ENCODE measurements at regions not wholly inside any gene's neighbourhood (a gene's known extent, or its start where the extent isn't known, plus 50 kb on each side); places are given as distances from the start of the nearest gene placed in this dataset.

DNA sequence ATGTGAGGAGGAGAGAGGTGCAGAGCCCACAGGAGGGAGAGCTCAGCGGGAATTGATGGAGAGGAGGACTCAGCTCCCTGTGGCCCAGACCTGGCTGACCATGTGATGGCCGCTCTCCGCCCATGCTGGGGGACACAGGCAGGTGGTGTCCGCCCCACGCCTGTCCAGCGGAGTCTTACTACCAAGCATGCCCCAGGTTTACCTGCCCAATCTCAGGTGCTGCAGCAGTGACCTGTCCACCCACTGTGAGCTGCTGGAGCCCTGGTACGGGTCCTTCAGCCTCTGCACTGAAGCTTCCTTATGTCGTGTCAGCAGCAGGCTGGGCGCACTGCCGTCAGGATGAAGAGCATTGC is 170.8 kb downstream of the RTP5 start:
- H3K36me3 ChIP-seq (ENCODE audit: control insufficient read depth, insufficient read depth, low read length): no peaks in the 10 kb centered on the region
- H4K20me1 ChIP-seq (ENCODE audit: control insufficient read depth, extremely low read depth, insufficient read depth, low read length): no peaks in the 10 kb centered on the region
- H3K79me2 ChIP-seq (ENCODE audit: control insufficient read depth, insufficient read depth, low read length): no peaks in the 10 kb centered on the region
- no peaks in the 10 kb centered on the region for H3K4me1 ChIP-seq (ENCODE audit: control insufficient read depth, extremely low read depth, insufficient read depth, low read length)
- H3K9ac ChIP-seq (ENCODE audit: insufficient read depth, low read length): no peak overlapping the region
- no peak overlapping the region for H3K27ac ChIP-seq (ENCODE audit: insufficient read depth, low read length)
- no peak overlapping the region for H2AFZ ChIP-seq (ENCODE audit: low read length)
- peaks cover 12% of the 10 kb centered on the region for H3K27me3 ChIP-seq (ENCODE audit: control insufficient read depth, insufficient read depth, low read length)
- TF ChIP-seq, protein P1, sequence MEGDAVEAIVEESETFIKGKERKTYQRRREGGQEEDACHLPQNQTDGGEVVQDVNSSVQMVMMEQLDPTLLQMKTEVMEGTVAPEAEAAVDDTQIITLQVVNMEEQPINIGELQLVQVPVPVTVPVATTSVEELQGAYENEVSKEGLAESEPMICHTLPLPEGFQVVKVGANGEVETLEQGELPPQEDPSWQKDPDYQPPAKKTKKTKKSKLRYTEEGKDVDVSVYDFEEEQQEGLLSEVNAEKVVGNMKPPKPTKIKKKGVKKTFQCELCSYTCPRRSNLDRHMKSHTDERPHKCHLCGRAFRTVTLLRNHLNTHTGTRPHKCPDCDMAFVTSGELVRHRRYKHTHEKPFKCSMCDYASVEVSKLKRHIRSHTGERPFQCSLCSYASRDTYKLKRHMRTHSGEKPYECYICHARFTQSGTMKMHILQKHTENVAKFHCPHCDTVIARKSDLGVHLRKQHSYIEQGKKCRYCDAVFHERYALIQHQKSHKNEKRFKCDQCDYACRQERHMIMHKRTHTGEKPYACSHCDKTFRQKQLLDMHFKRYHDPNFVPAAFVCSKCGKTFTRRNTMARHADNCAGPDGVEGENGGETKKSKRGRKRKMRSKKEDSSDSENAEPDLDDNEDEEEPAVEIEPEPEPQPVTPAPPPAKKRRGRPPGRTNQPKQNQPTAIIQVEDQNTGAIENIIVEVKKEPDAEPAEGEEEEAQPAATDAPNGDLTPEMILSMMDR (conservative IDR thresholded peaks at IDR 0.05 in 1 of 2, IDR thresholded peaks at IDR 0.05 in 1 of 2; ENCODE audit: low read depth in 1 of 2, low read length in 2 of 2): no peak
- TF ChIP-seq EZH2 (IDR thresholded peaks at IDR 0.05; ENCODE audit: low read length, missing control alignments): no peak
- no peak overlapping the region for H3K4me3 ChIP-seq (replicated peaks in 1 of 4; ENCODE audit: control extremely low read depth in 1 of 4, insufficient read depth in 1 of 4, low read depth in 3 of 4, low read length in 4 of 4)
- H3K9me3 ChIP-seq (ENCODE audit: control insufficient read depth, insufficient read depth, low read depth, low read length): no peaks in the 10 kb centered on the region
- DNase-seq (ENCODE audit: low read depth in 2 of 2): no peak
- H3K4me2 ChIP-seq (ENCODE audit: extremely low read depth, insufficient read depth, low read length): no peak overlapping the region

DNA sequence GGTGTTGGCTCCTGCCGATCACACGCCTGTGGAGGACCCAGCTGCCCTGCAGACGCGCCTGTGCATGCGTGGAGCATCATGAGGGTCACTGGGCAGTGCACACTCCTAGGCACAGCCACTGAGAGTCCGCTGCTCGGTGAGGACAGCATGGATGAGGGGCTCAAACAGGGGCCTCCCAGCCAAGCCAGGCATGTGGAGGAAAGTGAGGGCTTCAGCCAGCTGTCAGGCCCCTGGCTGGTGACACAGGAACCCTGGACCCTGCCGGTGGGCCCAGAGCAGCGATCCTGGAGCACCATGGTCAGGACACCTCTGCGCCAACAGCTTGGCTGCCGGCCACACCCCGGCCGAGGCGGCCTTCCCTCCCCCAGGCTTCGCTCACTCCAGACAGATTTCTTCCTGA is 171.2 kb downstream of the RTP5 start:
- no peak for TF ChIP-seq EZH2 (IDR thresholded peaks at IDR 0.05; ENCODE audit: low read length, missing control alignments)
- TF ChIP-seq, protein P1 (conservative IDR thresholded peaks at IDR 0.05 in 1 of 2, IDR thresholded peaks at IDR 0.05 in 1 of 2; ENCODE audit: low read depth in 1 of 2, low read length in 2 of 2): no peak
- DNase-seq (ENCODE audit: low read depth in 2 of 2): no peak
- Histone ChIP-seq H3K4me3 (replicated peaks in 1 of 4; ENCODE audit: control extremely low read depth in 1 of 4, insufficient read depth in 1 of 4, low read depth in 3 of 4, low read length in 4 of 4) (no peak overlapping the region), H3K9ac (ENCODE audit: insufficient read depth, low read length) (no peak overlapping the region), H3K79me2 (ENCODE audit: control insufficient read depth, insufficient read depth, low read length) (no peaks in the 10 kb centered on the region), H3K27me3 (ENCODE audit: control insufficient read depth, insufficient read depth, low read length) (peaks cover 8% of the 10 kb centered on the region), H3K9me3 (ENCODE audit: control insufficient read depth, insufficient read depth, low read depth, low read length) (no peaks in the 10 kb centered on the region), H3K27ac (ENCODE audit: insufficient read depth, low read length) (no peak overlapping the region), H3K36me3 (ENCODE audit: control insufficient read depth, insufficient read depth, low read length) (no peaks in the 10 kb centered on the region), H2AFZ (ENCODE audit: low read length) (no peak overlapping the region), H3K4me2 (ENCODE audit: extremely low read depth, insufficient read depth, low read length) (no peak overlapping the region), H4K20me1 (ENCODE audit: control insufficient read depth, extremely low read depth, insufficient read depth, low read length) (no peaks in the 10 kb centered on the region), H3K4me1 (ENCODE audit: control insufficient read depth, extremely low read depth, insufficient read depth, low read length) (no peaks in the 10 kb centered on the region)

DNA sequence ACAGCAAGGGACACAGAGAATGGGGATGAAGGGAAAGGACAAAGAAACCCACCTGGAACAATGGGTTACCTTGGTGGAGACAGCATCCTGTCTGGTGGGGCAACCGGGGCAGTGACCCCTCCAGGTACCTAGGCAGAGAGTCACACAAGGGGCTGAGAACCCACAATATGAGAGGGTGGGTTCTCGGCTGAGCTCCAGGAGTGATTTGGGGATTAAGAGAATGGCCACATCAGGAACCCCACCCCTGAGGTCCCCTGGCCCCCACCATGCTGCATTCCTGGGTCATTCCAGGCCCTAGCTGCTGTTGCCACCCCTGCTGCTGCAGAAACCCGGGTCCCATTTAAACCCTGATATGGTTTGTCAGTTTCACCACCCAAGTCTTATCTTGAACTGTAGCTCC is 172.3 kb downstream of the RTP5 start:
- H3K9me3 ChIP-seq (ENCODE audit: control insufficient read depth, insufficient read depth, low read depth, low read length): no peaks in the 10 kb centered on the region

More for the DNA sequence above, 172.3 kb downstream of the RTP5 start:
- H2AFZ ChIP-seq (ENCODE audit: low read length): no peak overlapping the region
- no peaks in the 10 kb centered on the region for H3K27me3 ChIP-seq (ENCODE audit: control insufficient read depth, insufficient read depth, low read length)
- no peaks in the 10 kb centered on the region for H3K4me1 ChIP-seq (ENCODE audit: control insufficient read depth, extremely low read depth, insufficient read depth, low read length)
- H3K79me2 ChIP-seq (ENCODE audit: control insufficient read depth, insufficient read depth, low read length): no peaks in the 10 kb centered on the region
- no peak overlapping the region for H3K27ac ChIP-seq (ENCODE audit: insufficient read depth, low read length)
- no peak overlapping the region for H3K4me3 ChIP-seq (replicated peaks in 1 of 4; ENCODE audit: control extremely low read depth in 1 of 4, insufficient read depth in 1 of 4, low read depth in 3 of 4, low read length in 4 of 4)
- no peak overlapping the region for H3K4me2 ChIP-seq (ENCODE audit: extremely low read depth, insufficient read depth, low read length)
- no peak for TF ChIP-seq EZH2 (IDR thresholded peaks at IDR 0.05; ENCODE audit: low read length, missing control alignments)
- TF ChIP-seq, protein P1 (conservative IDR thresholded peaks at IDR 0.05 in 1 of 2, IDR thresholded peaks at IDR 0.05 in 1 of 2; ENCODE audit: low read depth in 1 of 2, low read length in 2 of 2): no peak
- DNase-seq (ENCODE audit: low read depth in 2 of 2): no peak
- no peaks in the 10 kb centered on the region for H3K36me3 ChIP-seq (ENCODE audit: control insufficient read depth, insufficient read depth, low read length)
- H4K20me1 ChIP-seq (ENCODE audit: control insufficient read depth, extremely low read depth, insufficient read depth, low read length): no peaks in the 10 kb centered on the region
- no peak overlapping the region for H3K9ac ChIP-seq (ENCODE audit: insufficient read depth, low read length)

Data from fibroblast of lung (primary cell).